22Rv1 (cell line): ENCODE measurements at regions not wholly inside any gene's neighbourhood (a gene's known extent, or its start where the extent isn't known, plus 50 kb on each side); places are given as distances from the start of the nearest gene placed in this dataset.
"Not testable (repeated sequence)": the region's sequence is repeated elsewhere in the genome, so short reads cannot be mapped to it uniquely, and the experiment has no call there.

Experiments used
- CTCF ChIP-seq: fragments of 450-650 bp; IDR thresholded peaks from 2 replicates; pipeline ENCODE4 v1.5.1; 2017; ENCODE audit warnings: mild to moderate bottlenecking
- ZFX ChIP-seq: fragments of 450-650 bp; IDR thresholded peaks from 2 replicates; pipeline ENCODE4 v1.6.1; 2017; ENCODE audit warnings: antibody characterized with exemption, borderline replicate concordance

DNA sequence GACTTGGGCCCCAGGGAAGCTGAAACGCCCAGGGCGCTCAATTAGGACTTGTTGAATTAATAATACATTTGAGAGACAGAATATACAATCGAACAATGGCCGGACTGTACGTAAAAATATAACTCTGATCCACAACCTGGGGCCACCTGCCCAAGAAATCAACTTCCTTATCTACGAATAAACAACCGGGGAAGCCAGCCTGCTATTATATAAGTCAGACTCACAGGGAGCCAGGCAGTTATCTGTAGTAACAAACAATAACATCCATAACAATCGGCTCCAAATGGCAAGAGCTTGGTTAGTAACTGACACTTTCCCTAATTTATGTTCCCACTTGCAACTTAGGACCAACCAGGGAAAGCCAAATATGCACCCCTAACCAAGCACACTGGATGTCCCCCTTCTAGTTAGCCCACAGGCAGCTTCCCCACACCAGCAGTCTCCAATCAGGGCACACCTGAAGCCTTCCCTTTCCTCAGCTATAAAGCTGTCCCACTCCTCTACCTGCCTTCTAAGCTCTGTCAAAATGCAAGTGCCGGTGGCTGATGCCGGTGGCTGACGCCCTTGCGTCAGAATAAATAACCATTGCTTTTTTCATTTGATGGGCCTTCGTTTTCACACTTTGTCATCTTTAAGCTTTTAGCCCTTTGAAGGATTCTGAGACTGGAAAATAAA lies 135.2 kb downstream of the FAM72B start:
- TF ChIP-seq CTCF, ZFX: not testable (repeated sequence)
